PC-3 (cell line): ENCODE measurements at regions not wholly inside any gene's neighbourhood (a gene's known extent, or its start where the extent isn't known, plus 50 kb on each side); places are given as distances from the start of the nearest gene placed in this dataset.

Source experiments
- ATAC-seq: fragments of 200-7000 bp; cut with Tn5 transposase; 2 replicates; pipeline ENCODE4 v1.9.1; 2020; ENCODE audit warnings: mild to moderate bottlenecking, moderate library complexity
- BruUV-seq: library from RNA; stranded (reverse); fragments of 400-500 nt; replicated peaks from 2 replicates; lab custom pipeline; 2021; lab: Mats Ljungman, UMichigan
- CTCF ChIA-PET: fragments of 300-600 bp; sonication (Branson Sonifier 250); formaldehyde crosslinking; loops from one replicate; lab custom pipeline; 2022; ENCODE audit warnings: antibody characterized with exemption; lab: Charles Lee
- POLR2A ChIA-PET: fragments of 300-600 bp; sonication (Branson Sonifier 250); formaldehyde crosslinking; loops from one replicate; lab custom pipeline; 2022; ENCODE audit warnings: antibody characterized with exemption; ENCODE audit not compliant: unreplicated experiment; lab: Charles Lee
- DNase-seq: peaks from one replicate; pipeline ENCODE4 v3.0.0-alpha.2; 2015
- H2AFZ ChIP-seq: fragments of 300-600 bp; sonication (generic); 2 replicates; pipeline ENCODE4 v1.6.0; 2016; ENCODE audit warnings: antibody characterized with exemption, low read length
- H3F3A ChIP-seq: fragments of 300-600 bp; sonication (generic); one replicate; pipeline ENCODE4 v1.6.0; 2017; ENCODE audit warnings: antibody characterized with exemption, low read length, control low read depth, mild to moderate bottlenecking; ENCODE audit not compliant: unreplicated experiment
- H3K27ac ChIP-seq: fragments of 300-600 bp; sonication (generic); 2 replicates; pipeline ENCODE4 v1.5.1; 2016; ENCODE audit warnings: mild to moderate bottlenecking, low read length
- H3K27me3 ChIP-seq: fragments of 300-600 bp; sonication (generic); 2 replicates; pipeline ENCODE4 v1.6.1; 2016; ENCODE audit warnings: low read length, mixed read lengths
- H3K36me3 ChIP-seq: fragments of 300-600 bp; sonication (generic); 2 replicates; pipeline ENCODE4 v1.6.1; 2016; ENCODE audit warnings: low read depth, mixed run types, low read length, mixed read lengths
- H3K4me1 ChIP-seq: fragments of 300-600 bp; sonication (generic); 2 replicates; pipeline ENCODE4 v1.5.1; 2016; ENCODE audit warnings: low read length; ENCODE audit not compliant: insufficient read depth
- H3K4me2 ChIP-seq: fragments of 300-600 bp; sonication (generic); 2 replicates; pipeline ENCODE4 v1.6.0; 2016; ENCODE audit warnings: low read length
- H3K4me3 ChIP-seq: fragments of 300-600 bp; sonication (generic); 2 replicates; pipeline ENCODE4 v1.5.1; 2016; ENCODE audit warnings: mild to moderate bottlenecking, low read length, mixed read lengths
- H3K79me2 ChIP-seq: fragments of 300-600 bp; sonication (generic); 2 replicates; pipeline ENCODE4 v1.6.1; 2017; ENCODE audit warnings: low read length, mixed read lengths
- H3K9ac ChIP-seq: fragments of 300-600 bp; sonication (generic); 2 replicates; pipeline ENCODE4 v1.6.0; 2016; ENCODE audit warnings: mild to moderate bottlenecking, low read length
- H3K9me2 ChIP-seq: fragments of 300-600 bp; sonication (generic); replicated peaks from 2 replicates; pipeline ENCODE4 v1.6.1; 2016; ENCODE audit warnings: mixed run types, low read length, mixed read lengths
- H3K9me3 ChIP-seq: fragments of 300-600 bp; sonication (generic); 2 replicates; pipeline ENCODE4 v1.6.1; 2016; ENCODE audit warnings: low read length, mixed read lengths
- H4K20me1 ChIP-seq: fragments of 300-600 bp; sonication (generic); 2 replicates; pipeline ENCODE4 v1.6.1; 2016; ENCODE audit warnings: low read length, mixed read lengths
- CTCF ChIP-seq: fragments of 300-600 bp; sonication (generic); conservative IDR thresholded peaks from 2 replicates; pipeline ENCODE4 v1.5.1; 2017; ENCODE audit warnings: antibody characterized with exemption, low read depth, mild to moderate bottlenecking, low read length
- EZH2 ChIP-seq: fragments of 300-600 bp; sonication (generic); IDR thresholded peaks from one replicate; pipeline ENCODE4 v1.6.1; 2017; ENCODE audit warnings: antibody characterized with exemption, mild to moderate bottlenecking, low read length; ENCODE audit not compliant: unreplicated experiment
- EZH2phosphoT487 ChIP-seq: fragments of 300-600 bp; sonication (generic); IDR thresholded peaks from 2 replicates; pipeline ENCODE4 v1.6.1; 2018; ENCODE audit warnings: mild to moderate bottlenecking, antibody characterized with exemption, low read length, borderline replicate concordance
- intact Hi-C: fragments of 100-400 bp; cut with micrococcal nuclease; formaldehyde crosslinking; loops from 2 replicates; pipeline ENCODE4 v1.9.0; 2023

- TF ChIP-seq CTCF (no peak), EZH2phosphoT487 (no peak), EZH2 (no peak)
- Histone ChIP-seq H3K9ac (peak overlapping the region; percentile 17; the same call in 1 of the 2 replicates), H3K36me3 (no peaks in the 10 kb centered on the region), H3K9me3 (no peaks in the 10 kb centered on the region), H3K4me3 (no peak overlapping the region), H3K4me2 (peak overlapping the region; percentile 30; the same call in 1 of the 2 replicates), H3K9me2 (no peaks in the 10 kb centered on the region), H3F3A (peaks cover 3% of the 10 kb centered on the region), H3K4me1 (peaks cover 23% of the 10 kb centered on the region), H3K27ac (peak overlapping the region; percentile 61), H3K27me3 (no peaks in the 10 kb centered on the region), H2AFZ (no peak overlapping the region), H4K20me1 (no peaks in the 10 kb centered on the region), H3K79me2 (no peaks in the 10 kb centered on the region)
- ChIA-PET CTCF (no interaction called here), POLR2A (interaction anchor here (0.6 to 0.9 kb wide), 2 partner anchors 242 to 278 kb away, joined by 3 to 8 read pairs; no protein-coding TSS in a partner anchor)
- ATAC-seq = no peak
- no TSS peak for BruUV-seq
- intact Hi-C loops = loop anchor here (10.0 kb wide), 2 partner anchors 142 to 368 kb away; no protein-coding TSS in a partner anchor
- DNase-seq = no peak
Measured at GRCh38 chr5:143682246-143682905, 129.6 kb upstream of the HMHB1 start.

- POLR2A ChIA-PET = no interaction called here
- intact Hi-C loops = loop anchor here (10.0 kb wide), 2 partner anchors 144 to 366 kb away; no protein-coding TSS in a partner anchor
- ATAC-seq = 0 out of 2 replicates have a peak, but pooled peaks have one; percentile 8
Measured at GRCh38 chr5:143680672-143681259, 131.2 kb upstream of the HMHB1 start.

More at GRCh38 chr5:143680672-143681259, 131.2 kb upstream of the HMHB1 start:
- H3K9me2 ChIP-seq = no peaks in the 10 kb centered on the region
- no peaks in the 10 kb centered on the region for H3K9me3 ChIP-seq
- H3K9ac ChIP-seq = no peak overlapping the region
- BruUV-seq = no TSS peak
- peak; percentile 60 for DNase-seq
- H4K20me1 ChIP-seq = no peaks in the 10 kb centered on the region
- no peaks in the 10 kb centered on the region for H3K79me2 ChIP-seq
- H3K27me3 ChIP-seq = no peaks in the 10 kb centered on the region
- H2AFZ ChIP-seq = no peak overlapping the region
- CTCF ChIA-PET = no interaction called here
- peaks cover 23% of the 10 kb centered on the region for H3K4me1 ChIP-seq
- TF ChIP-seq EZH2 (no peak), EZH2phosphoT487 (no peak), CTCF (no peak)
- H3K36me3 ChIP-seq = no peaks in the 10 kb centered on the region
- peak overlapping the region; percentile 38 for H3K27ac ChIP-seq
- peaks cover 3% of the 10 kb centered on the region for H3F3A ChIP-seq
- no peak overlapping the region for H3K4me2 ChIP-seq
- H3K4me3 ChIP-seq = no peak overlapping the region
